Smooth muscle cell (in vitro differentiated cells): ENCODE measurements at regions not wholly inside any gene's neighbourhood (a gene's known extent, or its start where the extent isn't known, plus 50 kb on each side); places are given as distances from the start of the nearest gene placed in this dataset.

Experiments used
- DNase-seq: peaks from one replicate; lab custom pipeline; 2025; ENCODE audit not compliant: unreplicated experiment; lab: John Stamatoyannopoulos, UW
- H2AFZ ChIP-seq: fragments of 200-600 bp; sonication (generic); 2 replicates; pipeline ENCODE4 v1.6.0; 2016; ENCODE audit warnings: antibody characterized with exemption, low read depth, mild to moderate bottlenecking
- H3F3A ChIP-seq: fragments of 200-600 bp; sonication (generic); 2 replicates; pipeline ENCODE4 v1.6.0; 2017; ENCODE audit warnings: antibody characterized with exemption, low read depth
- H3K27ac ChIP-seq: fragments of 200-600 bp; sonication (generic); 2 replicates; pipeline ENCODE4 v1.5.1; 2016; ENCODE audit warnings: low read depth, mild to moderate bottlenecking
- H3K27me3 ChIP-seq: fragments of 200-600 bp; sonication (generic); 2 replicates; pipeline ENCODE4 v1.6.1; 2016; ENCODE audit warnings: low read depth, mild to moderate bottlenecking
- H3K36me3 ChIP-seq: fragments of 200-600 bp; sonication (generic); 2 replicates; pipeline ENCODE4 v1.5.1; 2016; ENCODE audit warnings: low read depth
- H3K4me1 ChIP-seq: fragments of 200-600 bp; sonication (generic); 2 replicates; pipeline ENCODE4 v1.5.1; 2016; ENCODE audit warnings: low read depth
- H3K4me2 ChIP-seq: fragments of 200-600 bp; sonication (generic); 2 replicates; pipeline ENCODE4 v1.6.0; 2016; ENCODE audit warnings: mild to moderate bottlenecking
- H3K4me3 ChIP-seq: fragments of 200-600 bp; sonication (generic); 2 replicates; pipeline ENCODE4 v1.5.1; 2016; ENCODE audit warnings: mild to moderate bottlenecking
- H3K79me2 ChIP-seq: fragments of 200-600 bp; sonication (generic); 2 replicates; pipeline ENCODE4 v1.6.0; 2016; ENCODE audit warnings: low read depth, mild to moderate bottlenecking
- H3K9ac ChIP-seq: fragments of 200-600 bp; sonication (generic); 2 replicates; pipeline ENCODE4 v1.6.0; 2016; ENCODE audit warnings: low read depth
- H3K9me3 ChIP-seq: fragments of 200-600 bp; sonication (generic); replicated peaks from 2 replicates; pipeline ENCODE4 v1.5.1; 2016; ENCODE audit warnings: low read depth
- H4K20me1 ChIP-seq: fragments of 200-600 bp; sonication (generic); 2 replicates; pipeline ENCODE4 v1.6.0; 2016; ENCODE audit warnings: low read depth
- CTCF ChIP-seq: fragments of 200-600 bp; sonication (generic); IDR thresholded peaks from 2 replicates; pipeline ENCODE4 v1.5.1; 2017; ENCODE audit warnings: borderline replicate concordance, mild to moderate bottlenecking, antibody characterized with exemption; ENCODE audit not compliant: insufficient read depth, poor library complexity, severe bottlenecking
- WGBS: methylation state at CpG from one replicate; pipeline ENCODE4 v1.1.7; 2016; ENCODE audit warnings: low lambda C conversion rate; 5-methylcytosine and 5-hydroxymethylcytosine counted together

GRCh38 chr6:154909821-154910220 is 85.3 kb upstream of the TIAM2 start:
- no peaks in the 10 kb centered on the region for H3K27me3 ChIP-seq
- DNase-seq, result no peak
- H3K4me2 ChIP-seq, result no peak overlapping the region

DNA sequence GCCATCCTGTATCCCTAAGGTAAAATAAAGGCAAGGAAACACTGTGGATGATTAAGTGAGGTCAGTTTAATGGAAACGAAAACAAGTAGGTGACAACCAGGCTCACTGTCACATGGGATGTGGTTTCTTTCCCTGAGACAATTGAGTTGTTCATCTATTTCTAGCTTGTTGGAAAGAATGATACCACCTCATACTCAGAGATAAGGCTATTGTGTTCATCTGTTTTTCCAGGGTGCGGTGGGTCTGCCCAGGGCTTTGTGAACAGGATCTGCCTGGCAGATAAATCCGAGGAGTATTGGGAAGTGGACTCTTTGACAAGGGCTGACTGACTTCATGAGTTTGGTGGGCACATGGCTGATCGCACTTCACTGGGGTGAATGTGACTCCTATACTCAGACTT is 80.8 kb upstream of the TIAM2 start:
- Histone ChIP-seq H3K9me3 (no peaks in the 10 kb centered on the region), H2AFZ (no peak overlapping the region), H3K9ac (no peak overlapping the region), H3K36me3 (no peaks in the 10 kb centered on the region), H3K27me3 (no peaks in the 10 kb centered on the region), H4K20me1 (no peaks in the 10 kb centered on the region), H3F3A (no peaks in the 10 kb centered on the region), H3K4me3 (no peak overlapping the region), H3K79me2 (no peaks in the 10 kb centered on the region), H3K4me1 (peaks cover 9% of the 10 kb centered on the region), H3K4me2 (no peak overlapping the region), H3K27ac (no peak overlapping the region)
- 94% methylated on average over 4 of the region's 4 CpGs for WGBS
- no peak for TF ChIP-seq CTCF
- DNase-seq, result no peak

More at GRCh38 chr6:154909821-154910220, 85.3 kb upstream of the TIAM2 start:
- 69% methylated on average over 7 of the region's 7 CpGs for WGBS
- Histone ChIP-seq H3K36me3 (no peaks in the 10 kb centered on the region), H3K9ac (no peak overlapping the region), H3K79me2 (no peaks in the 10 kb centered on the region), H3F3A (no peaks in the 10 kb centered on the region), H3K27ac (no peak overlapping the region), H2AFZ (no peak overlapping the region), H4K20me1 (peaks cover 6% of the 10 kb centered on the region), H3K4me3 (no peak overlapping the region), H3K4me1 (peaks cover 15% of the 10 kb centered on the region), H3K9me3 (no peaks in the 10 kb centered on the region)
- no peak for TF ChIP-seq CTCF

DNA sequence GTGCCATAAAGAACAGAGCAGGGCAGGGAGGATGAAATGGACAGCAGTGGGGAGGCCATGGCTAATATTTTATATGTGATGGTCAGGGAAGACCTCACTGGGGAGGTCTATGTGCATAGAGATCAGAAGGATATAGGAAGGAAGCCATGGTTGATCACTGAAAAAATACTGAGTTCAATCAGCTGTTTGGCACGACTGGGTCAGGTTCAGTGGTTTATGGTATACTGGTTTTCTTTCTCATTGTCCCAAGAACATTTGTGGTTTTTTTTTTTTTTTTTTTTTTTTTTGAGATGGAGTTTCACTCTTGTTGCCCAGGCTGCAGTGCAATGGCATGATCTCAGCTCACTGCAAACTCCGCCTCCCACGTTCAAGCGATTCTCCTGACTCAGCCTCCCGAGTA is 78.3 kb upstream of the TIAM2 start:
- DNase-seq, result no peak
- no peaks in the 10 kb centered on the region for H3F3A ChIP-seq
- H3K4me1 ChIP-seq, result no peaks in the 10 kb centered on the region
- H3K4me3 ChIP-seq, result no peak overlapping the region
- no peak overlapping the region for H3K9ac ChIP-seq
- no peaks in the 10 kb centered on the region for H3K27me3 ChIP-seq
- no peak overlapping the region for H3K27ac ChIP-seq
- H3K4me2 ChIP-seq, result no peak overlapping the region
- H3K9me3 ChIP-seq, result no peaks in the 10 kb centered on the region
- TF ChIP-seq CTCF, result no peak
- H4K20me1 ChIP-seq, result no peaks in the 10 kb centered on the region
- WGBS, result 73% methylated on average over 5 of the region's 5 CpGs
- H3K36me3 ChIP-seq, result no peaks in the 10 kb centered on the region
- no peaks in the 10 kb centered on the region for H3K79me2 ChIP-seq
- no peak overlapping the region for H2AFZ ChIP-seq

DNA sequence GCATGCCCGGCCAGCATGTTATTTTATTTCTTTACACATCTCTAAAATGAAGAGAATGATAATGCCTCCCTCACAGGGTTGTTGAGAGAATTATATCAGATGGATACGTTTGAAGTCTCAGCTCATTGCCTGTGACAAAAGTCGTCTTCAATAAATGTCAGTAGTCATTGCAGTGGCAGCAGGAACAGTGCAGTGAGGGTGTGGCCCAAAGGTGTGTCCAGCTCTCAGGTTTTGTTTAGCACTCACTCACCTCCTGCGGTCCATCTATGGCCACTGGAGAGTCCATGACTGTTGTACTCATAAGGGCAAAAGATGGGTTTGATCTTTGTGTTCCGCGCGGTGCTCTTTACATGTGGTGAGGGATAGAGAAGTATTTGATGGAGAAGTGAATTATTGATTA is 77.2 kb upstream of the TIAM2 start:
- H3K36me3 ChIP-seq, result no peaks in the 10 kb centered on the region
- no peak overlapping the region for H3K27ac ChIP-seq
- no peaks in the 10 kb centered on the region for H3F3A ChIP-seq
- no peaks in the 10 kb centered on the region for H3K79me2 ChIP-seq
- TF ChIP-seq CTCF, result no peak
- H3K4me2 ChIP-seq, result no peak overlapping the region
- H3K27me3 ChIP-seq, result no peaks in the 10 kb centered on the region
- H4K20me1 ChIP-seq, result no peaks in the 10 kb centered on the region
- no peaks in the 10 kb centered on the region for H3K9me3 ChIP-seq
- 95% methylated on average over 7 of the region's 7 CpGs for whole genome bisulfite sequencing
- no peaks in the 10 kb centered on the region for H3K4me1 ChIP-seq
- H2AFZ ChIP-seq, result no peak overlapping the region
- DNase-seq, result no peak
- H3K4me3 ChIP-seq, result no peak overlapping the region
- no peak overlapping the region for H3K9ac ChIP-seq
